ENCODE measurements at regions not wholly inside any gene's neighbourhood (a gene's known extent, or its start where the extent isn't known, plus 50 kb on each side); places are given as distances from the start of the nearest gene placed in this dataset.

DNA sequence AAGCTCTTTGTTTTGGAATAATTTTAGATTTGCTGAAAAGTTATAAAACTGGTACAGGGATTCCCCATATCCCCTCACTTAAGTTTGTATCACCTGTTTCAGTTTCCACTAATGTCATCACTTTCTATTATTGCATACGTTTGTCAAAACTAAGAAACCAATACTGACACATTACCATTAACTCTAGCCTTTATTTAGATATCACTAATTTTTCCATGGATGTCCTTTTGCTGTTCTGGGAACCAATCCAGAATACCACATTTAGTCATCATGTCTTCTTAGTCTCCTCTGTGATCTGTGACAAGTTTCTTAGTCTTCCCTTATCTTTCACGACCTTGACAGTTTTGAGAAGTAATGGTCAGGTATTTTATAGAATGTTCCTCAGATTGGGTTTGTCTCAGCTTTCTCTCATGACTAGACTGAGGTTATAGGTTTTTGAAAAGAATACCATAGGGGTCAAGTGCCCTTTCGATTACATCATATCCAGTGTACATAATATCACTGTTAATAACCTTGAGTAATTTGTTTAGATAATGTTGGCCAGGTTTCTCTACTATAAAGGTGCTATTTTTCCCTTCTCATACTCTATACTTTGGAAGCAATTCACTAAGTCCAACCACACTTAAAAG lies 51.9 kb upstream of the NMUR2 start:
- Histone ChIP-seq H3K27ac (ENCODE audit: extremely low read depth, low read depth, low read length) (no peak overlapping the region), H3K4me3 (ENCODE audit: low read depth, low read length) (no peak overlapping the region), H3K4me1 (ENCODE audit: control insufficient read depth, insufficient read depth, low read length) (no peaks in the 10 kb centered on the region), H3K9me3 (ENCODE audit: control insufficient read depth, insufficient read depth, low read depth, low read length) (no peaks in the 10 kb centered on the region), H3K36me3 (ENCODE audit: control insufficient read depth in 2 of 2, insufficient read depth in 1 of 2, low read length in 2 of 2) (no peaks in the 10 kb centered on the region)
- ChIA-PET CTCF (interaction anchor here (0.7 kb wide), 1 partner anchor 108 kb away, joined by 3 read pairs; no protein-coding TSS in a partner anchor), POLR2A (no interaction called here)
- no peak for TF ChIP-seq ZNF585B (tag by site-specific recombination; IDR thresholded peaks at IDR 0.05)
- TF ChIP-seq ZNF302 (tag by site-specific recombination; IDR thresholded peaks at IDR 0.05; ENCODE audit: low read depth), result no peak
- TF ChIP-seq ZNF423 (tag by site-specific recombination; IDR thresholded peaks at IDR 0.05), result no peak

DNA sequence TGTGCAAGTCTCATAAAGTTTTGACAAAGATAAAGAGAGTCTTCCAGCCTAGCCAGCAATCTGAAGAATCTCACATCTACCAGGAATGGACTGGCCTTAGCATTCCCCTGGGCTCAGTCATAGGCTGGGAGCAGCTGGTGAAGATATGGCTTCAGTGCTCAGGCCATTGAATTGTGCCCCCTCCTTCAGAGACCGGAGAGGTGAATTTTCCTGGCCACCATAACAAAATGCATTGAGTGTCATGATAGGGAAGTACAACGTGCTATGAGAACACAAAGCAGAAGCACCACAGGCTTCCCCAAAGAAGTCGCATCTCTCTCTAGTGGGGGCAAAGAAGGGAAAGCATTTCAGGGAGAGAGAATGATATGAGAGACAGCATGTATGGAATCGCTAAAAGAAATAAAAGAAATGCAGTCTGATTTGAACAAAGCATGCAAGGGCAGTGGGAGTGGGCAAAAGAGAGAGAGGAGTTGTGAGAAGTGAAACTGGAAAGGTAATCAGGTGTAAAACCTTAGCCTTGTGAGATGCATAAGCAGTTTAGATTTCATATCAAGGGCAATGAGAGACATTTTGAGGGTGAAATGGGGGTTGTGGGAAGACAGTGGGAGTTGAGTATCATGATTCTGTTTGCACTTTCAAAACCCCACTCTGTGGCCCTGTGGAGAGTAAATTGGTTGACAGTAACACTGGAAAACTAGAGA lies 57.1 kb upstream of the NMUR2 start:
- TF ChIP-seq YY2 (tag by site-specific recombination; IDR thresholded peaks at IDR 0.05), result no peak
- no peak for TF ChIP-seq ZNF473 (tag by site-specific recombination; IDR thresholded peaks at IDR 0.05)
- TF ChIP-seq ZNF548 (tag by site-specific recombination; IDR thresholded peaks at IDR 0.05), result no peak
- no peak for TF ChIP-seq ZNF654 (tag by site-specific recombination; IDR thresholded peaks at IDR 0.05; ENCODE audit: low read depth)
- TF ChIP-seq ZNF335 (tag by site-specific recombination; conservative IDR thresholded peaks at IDR 0.05), result no peak
- no peak for TF ChIP-seq ZFP41 (tag by site-specific recombination; IDR thresholded peaks at IDR 0.05; ENCODE audit: borderline replicate concordance)
- TF ChIP-seq, protein P1, sequence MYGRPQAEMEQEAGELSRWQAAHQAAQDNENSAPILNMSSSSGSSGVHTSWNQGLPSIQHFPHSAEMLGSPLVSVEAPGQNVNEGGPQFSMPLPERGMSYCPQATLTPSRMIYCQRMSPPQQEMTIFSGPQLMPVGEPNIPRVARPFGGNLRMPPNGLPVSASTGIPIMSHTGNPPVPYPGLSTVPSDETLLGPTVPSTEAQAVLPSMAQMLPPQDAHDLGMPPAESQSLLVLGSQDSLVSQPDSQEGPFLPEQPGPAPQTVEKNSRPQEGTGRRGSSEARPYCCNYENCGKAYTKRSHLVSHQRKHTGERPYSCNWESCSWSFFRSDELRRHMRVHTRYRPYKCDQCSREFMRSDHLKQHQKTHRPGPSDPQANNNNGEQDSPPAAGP (tag by site-specific recombination; IDR thresholded peaks at IDR 0.05), result no peak
- no peak for TF ChIP-seq KLF7 (tag by site-specific recombination; IDR thresholded peaks at IDR 0.05; ENCODE audit: borderline replicate concordance)
- TF ChIP-seq KLF16 (tag by site-specific recombination; IDR thresholded peaks at IDR 0.05), result no peak
- TF ChIP-seq ZNF266 (tag by site-specific recombination; IDR thresholded peaks at IDR 0.05; ENCODE audit: low read depth), result no peak
- Histone ChIP-seq H3K27ac (ENCODE audit: extremely low read depth, low read depth, low read length) (no peak overlapping the region), H3K4me3 (ENCODE audit: low read depth, low read length) (no peak overlapping the region), H3K4me1 (ENCODE audit: control insufficient read depth, insufficient read depth, low read length) (no peaks in the 10 kb centered on the region), H3K9me3 (ENCODE audit: control insufficient read depth, insufficient read depth, low read depth, low read length) (no peaks in the 10 kb centered on the region), H3K36me3 (ENCODE audit: control insufficient read depth in 2 of 2, insufficient read depth in 1 of 2, low read length in 2 of 2) (no peaks in the 10 kb centered on the region)
- POLR2A ChIA-PET, result no interaction called here
- CTCF ChIA-PET, result no interaction called here

DNA sequence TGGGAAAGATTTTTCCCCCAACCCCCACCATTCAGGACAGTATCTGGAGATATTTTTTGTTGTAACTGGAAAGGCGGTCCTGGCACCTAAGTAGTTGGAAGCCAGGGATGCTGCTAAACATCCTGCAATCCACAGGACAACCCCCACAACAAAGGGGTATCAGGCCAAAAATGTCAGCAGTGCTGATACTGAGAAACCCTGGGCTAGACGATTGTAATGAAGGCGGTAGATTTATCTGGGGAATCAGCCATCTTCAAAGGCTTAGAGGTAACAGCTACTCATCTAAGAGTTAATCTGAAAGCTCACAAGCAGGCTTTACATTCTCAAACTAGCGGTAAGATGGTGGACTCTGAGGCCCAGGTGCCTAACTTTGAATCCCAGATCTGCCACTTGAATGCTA lies 59.0 kb upstream of the NMUR2 start:
- POLR2A ChIA-PET, result no interaction called here
- Histone ChIP-seq H3K4me1 (ENCODE audit: control insufficient read depth, insufficient read depth, low read length) (no peaks in the 10 kb centered on the region), H3K9me3 (ENCODE audit: control insufficient read depth, insufficient read depth, low read depth, low read length) (no peaks in the 10 kb centered on the region), H3K27ac (ENCODE audit: extremely low read depth, low read depth, low read length) (no peak overlapping the region), H3K4me3 (ENCODE audit: low read depth, low read length) (no peak overlapping the region), H3K36me3 (ENCODE audit: control insufficient read depth in 2 of 2, insufficient read depth in 1 of 2, low read length in 2 of 2) (no peaks in the 10 kb centered on the region)
- CTCF ChIA-PET, result no interaction called here
- TF ChIP-seq ZNF664 (tag by site-specific recombination; IDR thresholded peaks at IDR 0.05), result no peak
- TF ChIP-seq ZNF560 (tag by site-specific recombination; IDR thresholded peaks at IDR 0.05; ENCODE audit: borderline replicate concordance), result no peak
- TF ChIP-seq ZNF785 (tag by site-specific recombination; IDR thresholded peaks at IDR 0.05), result no peak
- TF ChIP-seq, protein P2, sequence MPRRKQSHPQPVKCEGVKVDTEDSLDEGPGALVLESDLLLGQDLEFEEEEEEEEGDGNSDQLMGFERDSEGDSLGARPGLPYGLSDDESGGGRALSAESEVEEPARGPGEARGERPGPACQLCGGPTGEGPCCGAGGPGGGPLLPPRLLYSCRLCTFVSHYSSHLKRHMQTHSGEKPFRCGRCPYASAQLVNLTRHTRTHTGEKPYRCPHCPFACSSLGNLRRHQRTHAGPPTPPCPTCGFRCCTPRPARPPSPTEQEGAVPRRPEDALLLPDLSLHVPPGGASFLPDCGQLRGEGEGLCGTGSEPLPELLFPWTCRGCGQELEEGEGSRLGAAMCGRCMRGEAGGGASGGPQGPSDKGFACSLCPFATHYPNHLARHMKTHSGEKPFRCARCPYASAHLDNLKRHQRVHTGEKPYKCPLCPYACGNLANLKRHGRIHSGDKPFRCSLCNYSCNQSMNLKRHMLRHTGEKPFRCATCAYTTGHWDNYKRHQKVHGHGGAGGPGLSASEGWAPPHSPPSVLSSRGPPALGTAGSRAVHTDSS (tag by site-specific recombination; IDR thresholded peaks at IDR 0.05), result no peak
- no peak for TF ChIP-seq ZNF302 (tag by site-specific recombination; IDR thresholded peaks at IDR 0.05; ENCODE audit: low read depth)
- no peak for TF ChIP-seq ZNF549 (tag by site-specific recombination; IDR thresholded peaks at IDR 0.05)
- TF ChIP-seq ZNF146 (tag by site-specific recombination; IDR thresholded peaks at IDR 0.05), result no peak
- TF ChIP-seq ZNF214 (tag by site-specific recombination; IDR thresholded peaks at IDR 0.05; ENCODE audit: borderline replicate concordance), result no peak
- TF ChIP-seq, protein P3, sequence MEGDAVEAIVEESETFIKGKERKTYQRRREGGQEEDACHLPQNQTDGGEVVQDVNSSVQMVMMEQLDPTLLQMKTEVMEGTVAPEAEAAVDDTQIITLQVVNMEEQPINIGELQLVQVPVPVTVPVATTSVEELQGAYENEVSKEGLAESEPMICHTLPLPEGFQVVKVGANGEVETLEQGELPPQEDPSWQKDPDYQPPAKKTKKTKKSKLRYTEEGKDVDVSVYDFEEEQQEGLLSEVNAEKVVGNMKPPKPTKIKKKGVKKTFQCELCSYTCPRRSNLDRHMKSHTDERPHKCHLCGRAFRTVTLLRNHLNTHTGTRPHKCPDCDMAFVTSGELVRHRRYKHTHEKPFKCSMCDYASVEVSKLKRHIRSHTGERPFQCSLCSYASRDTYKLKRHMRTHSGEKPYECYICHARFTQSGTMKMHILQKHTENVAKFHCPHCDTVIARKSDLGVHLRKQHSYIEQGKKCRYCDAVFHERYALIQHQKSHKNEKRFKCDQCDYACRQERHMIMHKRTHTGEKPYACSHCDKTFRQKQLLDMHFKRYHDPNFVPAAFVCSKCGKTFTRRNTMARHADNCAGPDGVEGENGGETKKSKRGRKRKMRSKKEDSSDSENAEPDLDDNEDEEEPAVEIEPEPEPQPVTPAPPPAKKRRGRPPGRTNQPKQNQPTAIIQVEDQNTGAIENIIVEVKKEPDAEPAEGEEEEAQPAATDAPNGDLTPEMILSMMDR (tag by site-specific recombination; IDR thresholded peaks at IDR 0.05), result no peak
- no peak for TF ChIP-seq SCRT1 (tag by site-specific recombination; IDR thresholded peaks at IDR 0.05; ENCODE audit: borderline replicate concordance)
- TF ChIP-seq ZNF174 (tag by site-specific recombination; IDR thresholded peaks at IDR 0.05), result no peak
- TF ChIP-seq, protein P4, sequence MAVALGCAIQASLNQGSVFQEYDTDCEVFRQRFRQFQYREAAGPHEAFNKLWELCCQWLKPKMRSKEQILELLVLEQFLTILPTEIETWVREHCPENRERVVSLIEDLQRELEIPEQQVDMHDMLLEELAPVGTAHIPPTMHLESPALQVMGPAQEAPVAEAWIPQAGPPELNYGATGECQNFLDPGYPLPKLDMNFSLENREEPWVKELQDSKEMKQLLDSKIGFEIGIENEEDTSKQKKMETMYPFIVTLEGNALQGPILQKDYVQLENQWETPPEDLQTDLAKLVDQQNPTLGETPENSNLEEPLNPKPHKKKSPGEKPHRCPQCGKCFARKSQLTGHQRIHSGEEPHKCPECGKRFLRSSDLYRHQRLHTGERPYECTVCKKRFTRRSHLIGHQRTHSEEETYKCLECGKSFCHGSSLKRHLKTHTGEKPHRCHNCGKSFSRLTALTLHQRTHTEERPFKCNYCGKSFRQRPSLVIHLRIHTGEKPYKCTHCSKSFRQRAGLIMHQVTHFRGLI (tag by site-specific recombination; IDR thresholded peaks at IDR 0.05), result no peak
